ENCODE measurements at regions not wholly inside any gene's neighbourhood (a gene's known extent, or its start where the extent isn't known, plus 50 kb on each side); places are given as distances from the start of the nearest gene placed in this dataset.
A peak's percentile ranks its signal among the peaks of the same experiment; 100 is the strongest.

GRCh38 chr6:157756708-157757429, 66.2 kb upstream of the SNX9 start:
- DNase-seq (ENCODE audit: low spot score): peak; percentile 64

GRCh38 chr6:157757430-157758403, 65.3 kb upstream of the SNX9 start:
- no peak for DNase-seq (ENCODE audit: low spot score)

GRCh38 chr6:157758516-157759023, 64.5 kb upstream of the SNX9 start:
- no peak for DNase-seq (ENCODE audit: low spot score)

- no peak for DNase-seq (ENCODE audit: low spot score)
Observed at GRCh38 chr6:157759028-157759427, 64.0 kb upstream of the SNX9 start.

- no peak for DNase-seq (ENCODE audit: low spot score)
Observed at GRCh38 chr6:157760137-157760536, 62.9 kb upstream of the SNX9 start.

- peak; percentile 74 for DNase-seq (ENCODE audit: low spot score)
Observed at GRCh38 chr6:157760589-157761330, 62.3 kb upstream of the SNX9 start.

GRCh38 chr6:157761331-157761921, 61.6 kb upstream of the SNX9 start:
- peak; percentile 57 for DNase-seq (ENCODE audit: low spot score)

GRCh38 chr6:157761926-157762325, 61.1 kb upstream of the SNX9 start:
- no peak for DNase-seq (ENCODE audit: low spot score)

GRCh38 chr6:157762636-157763035, 60.4 kb upstream of the SNX9 start:
- no peak for DNase-seq (ENCODE audit: low spot score)

GRCh38 chr6:157763129-157763903, 59.7 kb upstream of the SNX9 start:
- peak; percentile 35 for DNase-seq (ENCODE audit: low spot score)

- no peak for DNase-seq (ENCODE audit: low spot score)
Observed at GRCh38 chr6:157763904-157764177, 59.2 kb upstream of the SNX9 start.

GRCh38 chr6:157764178-157765068, 58.6 kb upstream of the SNX9 start:
- peak; percentile 92 for DNase-seq (ENCODE audit: low spot score)

GRCh38 chr6:157766901-157767774, 55.9 kb upstream of the SNX9 start:
- no peak for DNase-seq (ENCODE audit: low spot score)

- no peak for DNase-seq (ENCODE audit: low spot score)
Observed at GRCh38 chr6:157767775-157768156, 55.3 kb upstream of the SNX9 start.

GRCh38 chr6:157768304-157768703, 54.7 kb upstream of the SNX9 start:
- DNase-seq (ENCODE audit: low spot score): no peak

- no peak for DNase-seq (ENCODE audit: low spot score)
Observed at GRCh38 chr6:157768863-157769551, 54.0 kb upstream of the SNX9 start.

GRCh38 chr6:157769776-157770426, 53.1 kb upstream of the SNX9 start:
- DNase-seq (ENCODE audit: low spot score): no peak

- DNase-seq (ENCODE audit: low spot score): peak; percentile 38
Observed at GRCh38 chr6:157770946-157771345, 52.1 kb upstream of the SNX9 start.
